ENCODE measurements at regions not wholly inside any gene's neighbourhood (a gene's known extent, or its start where the extent isn't known, plus 50 kb on each side); places are given as distances from the start of the nearest gene placed in this dataset.

- H3K4me3 ChIP-seq (ENCODE audit: low read depth, low read length): no peak overlapping the region
- no peak for TF ChIP-seq CTCF (IDR thresholded peaks at IDR 0.05; ENCODE audit: borderline replicate concordance, insufficient read depth, low read depth, low read length)
These were observed 307.8 kb upstream of the ARRDC4 start for GRCh38 chr15:97652700-97653167.

- no peak for TF ChIP-seq CTCF (IDR thresholded peaks at IDR 0.05; ENCODE audit: borderline replicate concordance, insufficient read depth, low read depth, low read length)
- no peak overlapping the region for H3K4me3 ChIP-seq (ENCODE audit: low read depth, low read length)
These were observed 306.6 kb upstream of the ARRDC4 start for GRCh38 chr15:97653896-97654295.

DNA sequence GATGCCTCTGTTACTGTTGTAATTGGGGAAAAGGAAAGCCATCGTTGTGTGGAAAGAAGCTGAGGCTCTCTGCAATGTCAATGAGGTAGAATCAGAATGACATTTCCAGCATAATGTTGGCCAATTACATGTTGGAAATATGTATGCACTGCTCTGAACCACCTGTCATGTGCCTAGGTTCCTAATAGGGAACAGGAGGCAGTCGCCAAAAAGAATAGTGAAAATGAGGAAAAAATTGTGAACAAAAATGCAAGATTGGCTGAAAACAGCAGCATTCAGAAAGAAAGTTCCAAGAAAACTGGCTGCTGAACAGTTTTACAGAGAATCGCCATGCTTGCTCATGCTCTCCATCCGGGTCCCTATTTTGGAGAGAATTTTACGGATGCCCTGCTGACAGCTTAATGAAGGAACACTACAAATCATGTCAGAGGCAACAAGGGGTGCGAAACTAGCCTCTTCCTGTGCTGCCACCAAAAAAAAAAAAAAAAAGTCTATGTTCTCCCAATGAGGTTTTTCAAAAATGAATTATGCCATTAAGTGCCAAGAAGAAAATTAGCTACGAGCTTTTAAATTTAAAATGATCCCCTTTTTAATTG, 305.9 kb upstream of the ARRDC4 start:
- H3K4me3 ChIP-seq (ENCODE audit: low read depth, low read length): no peak overlapping the region
- TF ChIP-seq CTCF (IDR thresholded peaks at IDR 0.05; ENCODE audit: borderline replicate concordance, insufficient read depth, low read depth, low read length): no peak

DNA sequence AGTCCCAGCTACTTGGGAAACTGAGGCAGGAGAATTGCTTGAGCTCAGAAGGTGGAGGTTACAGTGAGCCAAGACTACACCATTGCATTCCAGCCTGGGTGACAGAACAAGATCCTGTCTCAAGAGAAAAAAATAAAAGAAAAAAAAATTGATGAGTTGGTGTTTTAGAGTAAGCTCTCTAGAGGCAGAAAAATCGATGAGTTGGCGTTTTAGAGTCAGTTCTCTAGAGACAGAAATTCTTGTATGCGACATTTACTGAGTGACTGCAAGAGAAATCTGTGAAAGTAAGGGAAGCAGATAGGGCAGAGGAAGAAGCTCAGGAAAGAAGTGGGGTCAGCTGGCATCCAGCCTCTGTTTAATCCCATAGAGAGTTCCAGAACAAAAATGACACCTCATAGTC, 298.7 kb upstream of the ARRDC4 start:
- no peak for TF ChIP-seq CTCF (IDR thresholded peaks at IDR 0.05; ENCODE audit: borderline replicate concordance, insufficient read depth, low read depth, low read length)
- no peak overlapping the region for H3K4me3 ChIP-seq (ENCODE audit: low read depth, low read length)

GRCh38 chr15:97672586-97672985, 287.9 kb upstream of the ARRDC4 start:
- H3K4me3 ChIP-seq (ENCODE audit: low read depth, low read length): no peak overlapping the region
- no peak for TF ChIP-seq CTCF (IDR thresholded peaks at IDR 0.05; ENCODE audit: borderline replicate concordance, insufficient read depth, low read depth, low read length)

- no peak overlapping the region for H3K4me3 ChIP-seq (ENCODE audit: low read depth, low read length)
- TF ChIP-seq CTCF (IDR thresholded peaks at IDR 0.05; ENCODE audit: borderline replicate concordance, insufficient read depth, low read depth, low read length): no peak
These were observed 281.8 kb upstream of the ARRDC4 start for GRCh38 chr15:97678656-97679055.

DNA sequence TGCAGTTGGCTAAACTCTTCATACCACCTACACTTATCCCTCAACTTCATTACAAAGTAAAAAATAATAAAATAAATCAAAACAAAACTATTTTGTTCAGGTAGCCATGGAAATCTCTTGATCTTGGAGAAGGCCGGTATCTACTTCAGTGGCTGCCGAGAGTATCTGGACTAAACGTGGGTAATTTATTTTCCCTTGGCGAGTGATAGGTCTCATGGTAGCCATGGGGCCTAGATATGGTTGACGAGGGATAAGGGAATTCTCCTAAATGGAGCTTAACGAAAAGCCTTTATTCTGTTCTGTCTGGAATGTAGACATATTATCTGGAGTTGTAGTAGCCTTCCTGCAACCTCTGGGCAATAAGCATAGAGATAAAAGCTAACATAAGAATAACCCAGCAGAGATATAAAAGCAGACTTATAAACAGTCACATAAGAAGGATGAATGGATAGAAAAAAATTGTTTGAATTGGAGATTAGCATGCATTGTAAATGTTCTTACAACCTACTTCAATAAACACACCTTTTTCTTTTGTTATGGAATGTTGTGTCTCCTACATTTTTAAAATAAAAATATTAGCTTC, 281.3 kb upstream of the ARRDC4 start:
- no peak for TF ChIP-seq CTCF (IDR thresholded peaks at IDR 0.05; ENCODE audit: borderline replicate concordance, insufficient read depth, low read depth, low read length)

More for the DNA sequence above, 281.3 kb upstream of the ARRDC4 start:
- no peak overlapping the region for H3K4me3 ChIP-seq (ENCODE audit: low read depth, low read length)
